ENCODE measurements at regions not wholly inside any gene's neighbourhood (a gene's known extent, or its start where the extent isn't known, plus 50 kb on each side); places are given as distances from the start of the nearest gene placed in this dataset.

GRCh38 chr10:65802391-65802790 is 1123.4 kb upstream of the LRRTM3 start:
- no peak overlapping the region for H3K27ac Mint-ChIP-seq (ENCODE audit: unreplicated experiment)
- no peaks in the 10 kb centered on the region for H3K9me3 Mint-ChIP-seq (ENCODE audit: low read depth, unreplicated experiment)
- intact Hi-C loops (cut with micrococcal nuclease; ENCODE audit: unreplicated experiment): no loop called here
- H3K27me3 Mint-ChIP-seq (ENCODE audit: unreplicated experiment): no peaks in the 10 kb centered on the region
- no peak for DNase-seq
- no peaks in the 10 kb centered on the region for H3K4me1 Mint-ChIP-seq (ENCODE audit: low read depth, unreplicated experiment)
- no peaks in the 10 kb centered on the region for H3K36me3 Mint-ChIP-seq (ENCODE audit: insufficient read depth, unreplicated experiment)
- CTCF ChIA-PET: no interaction called here
- no peak overlapping the region for H3K4me3 Mint-ChIP-seq (ENCODE audit: low read depth, unreplicated experiment)
- TF ChIP-seq CTCF (IDR thresholded peaks at IDR 0.05; ENCODE audit: unreplicated experiment): no peak
- no TSS peak for BruUV-seq (replicated peaks)

DNA sequence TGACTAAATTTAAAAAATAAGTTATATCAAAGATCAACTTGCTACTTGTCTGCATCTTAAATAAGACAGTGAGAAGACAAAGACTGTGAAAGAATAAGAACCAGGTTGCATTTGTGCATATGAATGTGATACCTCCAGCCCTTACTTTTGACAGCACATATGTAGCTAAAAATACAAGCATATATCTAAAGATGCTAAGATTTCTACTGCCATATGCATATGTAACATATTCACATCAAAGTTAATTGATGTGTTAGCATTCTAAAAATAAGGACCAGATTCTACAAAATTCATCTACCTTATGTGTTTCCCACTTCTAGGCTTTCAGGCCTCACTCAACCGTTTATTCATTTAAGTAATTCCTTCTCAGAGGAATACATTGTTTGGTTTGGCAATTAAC is 1120.3 kb upstream of the LRRTM3 start:
- no peak for DNase-seq
- Mint-ChIP-seq H3K36me3 (ENCODE audit: insufficient read depth, unreplicated experiment) (no peaks in the 10 kb centered on the region), H3K4me1 (ENCODE audit: low read depth, unreplicated experiment) (no peaks in the 10 kb centered on the region), H3K27me3 (ENCODE audit: unreplicated experiment) (no peaks in the 10 kb centered on the region), H3K4me3 (ENCODE audit: low read depth, unreplicated experiment) (no peak overlapping the region), H3K9me3 (ENCODE audit: low read depth, unreplicated experiment) (no peaks in the 10 kb centered on the region), H3K27ac (ENCODE audit: unreplicated experiment) (no peak overlapping the region)
- CTCF ChIA-PET: no interaction called here
- intact Hi-C loops (cut with micrococcal nuclease; ENCODE audit: unreplicated experiment): no loop called here
- BruUV-seq (replicated peaks): no TSS peak
- TF ChIP-seq CTCF (IDR thresholded peaks at IDR 0.05; ENCODE audit: unreplicated experiment): no peak

GRCh38 chr10:65805993-65806392 is 1119.8 kb upstream of the LRRTM3 start:
- Mint-ChIP-seq H3K27me3 (ENCODE audit: unreplicated experiment) (no peaks in the 10 kb centered on the region), H3K36me3 (ENCODE audit: insufficient read depth, unreplicated experiment) (no peaks in the 10 kb centered on the region), H3K4me3 (ENCODE audit: low read depth, unreplicated experiment) (no peak overlapping the region), H3K27ac (ENCODE audit: unreplicated experiment) (no peak overlapping the region), H3K4me1 (ENCODE audit: low read depth, unreplicated experiment) (no peaks in the 10 kb centered on the region), H3K9me3 (ENCODE audit: low read depth, unreplicated experiment) (no peaks in the 10 kb centered on the region)
- BruUV-seq (replicated peaks): no TSS peak
- DNase-seq: no peak
- TF ChIP-seq CTCF (IDR thresholded peaks at IDR 0.05; ENCODE audit: unreplicated experiment): no peak
- intact Hi-C loops (cut with micrococcal nuclease; ENCODE audit: unreplicated experiment): no loop called here
- CTCF ChIA-PET: no interaction called here

DNA sequence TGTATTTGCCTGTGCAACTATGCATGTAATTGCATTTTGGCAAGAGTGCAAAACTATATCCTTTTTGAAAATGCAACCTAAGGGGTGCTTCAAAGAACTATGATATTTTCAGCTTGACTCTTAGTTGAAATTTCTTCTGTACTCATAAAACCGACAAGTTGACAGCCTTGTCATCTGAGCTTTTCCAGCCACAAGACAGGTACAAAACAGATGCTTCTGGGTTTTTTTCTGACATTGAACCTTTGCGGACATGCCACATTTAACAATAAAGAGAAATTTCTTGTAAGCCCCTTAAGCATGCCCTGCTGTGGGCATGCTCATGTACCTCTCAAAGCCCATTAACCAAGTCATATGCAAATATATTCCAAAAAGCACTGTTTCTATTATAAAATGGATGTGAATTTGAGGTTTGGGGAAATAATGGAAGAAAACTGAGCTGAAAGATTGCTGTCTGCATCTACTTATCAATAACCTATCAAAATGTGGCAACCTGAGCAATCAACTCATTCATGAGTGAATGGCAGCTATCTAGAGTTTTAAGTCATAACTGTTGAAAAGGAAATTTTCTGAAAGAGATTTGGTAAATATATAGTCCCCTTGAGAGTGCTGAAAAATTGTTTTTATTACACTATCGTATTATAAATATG is 1117.0 kb upstream of the LRRTM3 start:
- H3K27me3 Mint-ChIP-seq (ENCODE audit: unreplicated experiment): no peaks in the 10 kb centered on the region
- no peaks in the 10 kb centered on the region for H3K4me1 Mint-ChIP-seq (ENCODE audit: low read depth, unreplicated experiment)
- DNase-seq: no peak
- no peaks in the 10 kb centered on the region for H3K36me3 Mint-ChIP-seq (ENCODE audit: insufficient read depth, unreplicated experiment)
- no TSS peak for BruUV-seq (replicated peaks)
- H3K9me3 Mint-ChIP-seq (ENCODE audit: low read depth, unreplicated experiment): no peaks in the 10 kb centered on the region
- H3K4me3 Mint-ChIP-seq (ENCODE audit: low read depth, unreplicated experiment): no peak overlapping the region
- H3K27ac Mint-ChIP-seq (ENCODE audit: unreplicated experiment): no peak overlapping the region
- intact Hi-C loops (cut with micrococcal nuclease; ENCODE audit: unreplicated experiment): no loop called here
- TF ChIP-seq CTCF (IDR thresholded peaks at IDR 0.05; ENCODE audit: unreplicated experiment): no peak
- CTCF ChIA-PET: no interaction called here
